ENCODE measurements at regions not wholly inside any gene's neighbourhood (a gene's known extent, or its start where the extent isn't known, plus 50 kb on each side); places are given as distances from the start of the nearest gene placed in this dataset.

GRCh38 chr6:4384656-4385055, 249.3 kb upstream of the ECI2 start:
- H3K36me3 Mint-ChIP-seq (ENCODE audit: low read depth), result no peaks in the 10 kb centered on the region
- POLR2A ChIA-PET, result no interaction called here
- CTCF ChIA-PET, result no interaction called here
- peaks cover 6% of the 10 kb centered on the region for H3K27me3 Mint-ChIP-seq
- H3K9me3 Mint-ChIP-seq, result peaks cover 18% of the 10 kb centered on the region
- no peak overlapping the region for H3K27ac Mint-ChIP-seq
- intact Hi-C loops (cut with micrococcal nuclease), result no loop called here
- no peak for TF ChIP-seq CTCF (IDR thresholded peaks at IDR 0.05)
- no peak for ATAC-seq
- DNase-seq, result no peak
- no peaks in the 10 kb centered on the region for H3K4me1 Mint-ChIP-seq (ENCODE audit: low read depth)
- H3K4me3 Mint-ChIP-seq, result no peak overlapping the region

DNA sequence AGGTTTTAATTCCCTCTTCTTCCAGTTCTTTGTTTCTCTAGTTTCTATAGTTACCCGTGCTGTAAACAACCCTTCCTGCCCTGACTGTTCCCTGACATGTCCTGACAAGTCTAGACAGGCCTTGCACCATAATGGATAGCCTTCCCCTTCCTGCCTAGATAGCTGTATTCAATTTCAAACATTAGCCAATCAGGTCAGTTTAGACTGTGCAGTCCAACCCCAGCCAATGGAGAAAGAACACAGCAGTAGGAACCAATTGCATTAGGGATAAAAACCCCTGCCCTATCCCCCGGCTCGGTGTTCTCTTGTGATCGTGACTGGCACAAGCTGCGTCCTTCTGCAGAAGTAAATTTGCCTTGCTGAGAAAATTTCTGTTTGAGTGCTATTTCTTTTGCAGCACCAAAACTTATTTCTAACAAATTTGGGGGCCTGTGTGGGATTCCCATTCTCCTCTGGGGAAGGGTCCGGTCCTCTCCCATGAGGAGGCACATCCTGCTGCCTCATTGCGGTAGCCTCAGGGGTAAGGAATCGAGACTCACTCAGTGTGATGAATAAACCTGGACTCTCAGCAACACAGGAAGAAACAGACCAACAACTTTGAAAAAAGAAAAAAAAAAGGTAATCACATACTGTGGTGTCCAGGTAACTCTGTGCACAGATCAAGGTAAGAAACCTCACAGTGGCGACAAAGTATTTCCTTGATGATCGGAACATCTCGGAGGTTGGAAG, 248.7 kb upstream of the ECI2 start:
- Mint-ChIP-seq H3K9me3 (peaks cover 18% of the 10 kb centered on the region), H3K4me1 (ENCODE audit: low read depth) (no peaks in the 10 kb centered on the region), H3K27me3 (peaks cover 6% of the 10 kb centered on the region), H3K4me3 (no peak overlapping the region), H3K36me3 (ENCODE audit: low read depth) (no peaks in the 10 kb centered on the region), H3K27ac (no peak overlapping the region)
- intact Hi-C loops (cut with micrococcal nuclease), result no loop called here
- ATAC-seq, result no peak
- DNase-seq, result no peak
- no peak for TF ChIP-seq CTCF (IDR thresholded peaks at IDR 0.05)
- ChIA-PET CTCF (interaction anchor here (0.6 kb wide), 1 partner anchor 542 kb away, joined by 3 read pairs; no protein-coding TSS in a partner anchor), POLR2A (no interaction called here)

- Mint-ChIP-seq H3K4me1 (ENCODE audit: low read depth) (no peaks in the 10 kb centered on the region), H3K9me3 (peaks cover 18% of the 10 kb centered on the region), H3K27ac (no peak overlapping the region), H3K36me3 (ENCODE audit: low read depth) (no peaks in the 10 kb centered on the region), H3K4me3 (no peak overlapping the region), H3K27me3 (peaks cover 6% of the 10 kb centered on the region)
- POLR2A ChIA-PET, result no interaction called here
- TF ChIP-seq CTCF (IDR thresholded peaks at IDR 0.05), result no peak
- no peak for ATAC-seq
- no peak for DNase-seq
- CTCF ChIA-PET, result no interaction called here
- intact Hi-C loops (cut with micrococcal nuclease), result no loop called here
These were observed 247.0 kb upstream of the ECI2 start for GRCh38 chr6:4382362-4382853.

DNA sequence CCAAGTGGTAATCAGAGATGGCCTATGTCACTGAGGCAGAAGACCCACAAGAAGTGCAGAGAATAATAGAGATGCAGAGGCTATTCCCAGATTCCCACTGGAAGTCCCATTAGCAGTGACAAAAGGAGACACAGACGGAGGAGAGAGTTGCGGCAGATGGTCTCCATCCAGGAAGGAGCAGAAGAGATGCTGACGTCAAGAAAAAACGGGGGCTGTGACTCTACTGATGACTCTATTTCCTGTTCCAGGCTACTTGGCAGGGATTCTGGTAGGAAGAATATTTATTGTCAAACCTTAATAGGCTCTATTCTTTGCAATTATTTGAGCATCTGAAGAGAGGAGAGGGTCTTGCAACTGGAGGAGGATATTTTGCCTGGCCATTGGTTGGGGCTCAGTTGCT, 246.0 kb upstream of the ECI2 start:
- no peak overlapping the region for H3K27ac Mint-ChIP-seq
- peaks cover 6% of the 10 kb centered on the region for H3K27me3 Mint-ChIP-seq
- no peak for TF ChIP-seq CTCF (IDR thresholded peaks at IDR 0.05)
- H3K4me3 Mint-ChIP-seq, result no peak overlapping the region
- intact Hi-C loops (cut with micrococcal nuclease), result no loop called here
- H3K36me3 Mint-ChIP-seq (ENCODE audit: low read depth), result no peaks in the 10 kb centered on the region
- DNase-seq (no peak), ATAC-seq (no peak)
- POLR2A ChIA-PET, result no interaction called here
- H3K4me1 Mint-ChIP-seq (ENCODE audit: low read depth), result no peaks in the 10 kb centered on the region
- CTCF ChIA-PET, result no interaction called here
- H3K9me3 Mint-ChIP-seq, result peaks cover 18% of the 10 kb centered on the region

DNA sequence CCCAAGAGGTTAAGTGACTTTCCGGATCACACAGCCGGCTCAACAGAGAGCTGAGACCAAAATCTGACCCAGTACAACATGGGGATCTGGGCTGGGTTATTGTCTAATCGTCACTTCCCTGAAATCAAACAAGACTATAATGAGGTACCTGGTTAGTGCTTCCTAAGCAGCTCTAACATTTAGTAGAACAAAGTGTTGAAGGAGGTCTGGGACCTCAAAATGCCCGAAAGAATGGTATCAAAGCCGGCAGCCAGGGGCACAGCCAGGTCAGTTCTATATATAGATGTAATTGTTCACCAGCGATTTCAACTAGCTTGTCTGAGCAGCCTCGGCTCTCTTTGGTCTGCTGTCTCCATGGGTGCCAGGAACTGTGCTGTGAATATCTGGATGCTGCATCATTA, 245.5 kb upstream of the ECI2 start:
- DNase-seq (no peak), ATAC-seq (no peak)
- CTCF ChIA-PET, result no interaction called here
- POLR2A ChIA-PET, result no interaction called here
- Mint-ChIP-seq H3K27ac (no peak overlapping the region), H3K36me3 (ENCODE audit: low read depth) (no peaks in the 10 kb centered on the region), H3K9me3 (peaks cover 18% of the 10 kb centered on the region), H3K27me3 (peaks cover 6% of the 10 kb centered on the region), H3K4me3 (no peak overlapping the region), H3K4me1 (ENCODE audit: low read depth) (no peaks in the 10 kb centered on the region)
- intact Hi-C loops (cut with micrococcal nuclease), result no loop called here
- TF ChIP-seq CTCF (IDR thresholded peaks at IDR 0.05), result no peak

Data from activated CD8-positive, alpha-beta T cell treated with anti-CD3 and anti-CD28 coated beads for 36 hours (primary cell).